ENCODE measurements at regions not wholly inside any gene's neighbourhood (a gene's known extent, or its start where the extent isn't known, plus 50 kb on each side); places are given as distances from the start of the nearest gene placed in this dataset.
"Not testable (repeated sequence)": the region's sequence is repeated elsewhere in the genome, so short reads cannot be mapped to it uniquely, and the experiment has no call there.

DNA sequence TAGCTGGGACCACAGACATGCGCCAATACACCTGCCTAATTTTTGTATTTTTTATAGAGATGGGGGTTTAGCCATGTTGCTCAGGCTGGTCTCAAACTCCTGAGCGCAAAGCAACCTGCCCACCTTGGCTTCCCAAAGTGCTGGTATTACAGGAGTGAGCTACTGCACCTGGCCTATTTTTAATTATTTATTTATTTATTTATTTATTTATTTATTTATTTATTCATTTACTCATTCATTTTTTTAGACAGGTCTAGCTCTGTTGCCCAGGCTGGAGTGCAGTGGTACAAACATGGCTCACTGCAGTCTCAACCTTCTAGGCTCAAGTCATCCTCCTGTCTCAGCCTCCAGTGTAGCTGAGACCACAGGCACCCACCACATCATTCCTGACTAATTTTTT is 434.3 kb downstream of the DOK5 start:
- no peak for DNase-seq

- DNase-seq, result not testable (repeated sequence)
These were observed 430.7 kb downstream of the DOK5 start for GRCh38 chr20:54906134-54906533.

DNA sequence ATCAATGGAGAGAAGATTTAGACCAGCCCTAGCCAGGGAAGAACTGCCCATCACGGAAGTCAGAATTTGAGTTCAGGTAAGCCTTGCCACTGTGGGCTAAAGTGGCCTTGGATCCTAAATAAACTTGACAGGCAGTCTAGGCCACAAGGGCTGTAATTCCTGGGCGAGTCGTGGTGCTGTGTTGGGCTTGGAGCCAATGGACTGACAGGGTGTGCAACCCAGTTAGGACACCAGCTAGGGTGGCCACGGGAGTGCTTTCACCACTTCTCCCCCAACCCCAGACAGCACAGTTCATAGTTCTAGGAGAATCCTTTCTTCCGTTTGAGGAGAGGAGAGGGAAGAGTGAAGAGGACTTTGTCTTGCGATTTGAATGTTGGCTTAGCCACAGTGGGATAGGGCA is 422.4 kb downstream of the DOK5 start:
- DNase-seq, result no peak

DNA sequence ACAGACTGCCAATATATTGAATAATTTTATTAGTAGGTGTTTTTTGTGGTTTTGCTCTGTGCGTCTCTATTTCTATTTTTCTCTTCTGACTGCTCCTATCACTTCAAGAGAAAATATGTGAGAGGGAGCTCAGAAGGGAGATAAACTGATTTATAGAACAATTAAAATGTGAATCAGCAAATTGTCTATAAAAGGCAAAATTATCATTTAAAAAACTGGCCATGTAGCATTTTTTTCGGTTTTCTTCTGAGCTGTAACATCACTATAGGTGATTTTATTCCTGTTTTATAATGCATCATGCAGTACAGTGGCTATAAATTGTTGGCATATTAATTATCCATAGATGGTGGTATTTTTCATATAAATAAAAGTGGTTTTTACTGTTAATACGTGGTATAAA is 416.5 kb downstream of the DOK5 start:
- DNase-seq, result no peak

- no peak for DNase-seq
These were observed 404.0 kb downstream of the DOK5 start for GRCh38 chr20:54879393-54879792.

DNA sequence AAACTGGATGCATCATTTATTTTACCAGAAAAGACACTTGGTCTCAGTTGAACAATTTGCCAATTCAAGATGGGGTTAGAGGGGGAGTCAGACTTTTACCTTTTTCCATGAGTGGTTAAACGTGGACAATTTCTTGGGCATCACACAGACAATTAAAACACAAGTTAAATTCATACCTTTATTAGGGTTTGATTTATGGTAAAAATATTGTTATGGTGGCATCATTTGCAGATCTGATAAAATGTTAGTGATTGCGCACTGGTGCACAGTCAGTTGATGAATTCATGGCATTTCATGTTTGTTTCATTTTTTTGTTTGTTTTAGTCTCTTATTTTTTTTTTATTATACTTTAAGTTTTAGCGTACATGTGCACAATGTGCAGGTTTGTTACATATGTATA is 399.9 kb downstream of the DOK5 start:
- no peak for DNase-seq

DNA sequence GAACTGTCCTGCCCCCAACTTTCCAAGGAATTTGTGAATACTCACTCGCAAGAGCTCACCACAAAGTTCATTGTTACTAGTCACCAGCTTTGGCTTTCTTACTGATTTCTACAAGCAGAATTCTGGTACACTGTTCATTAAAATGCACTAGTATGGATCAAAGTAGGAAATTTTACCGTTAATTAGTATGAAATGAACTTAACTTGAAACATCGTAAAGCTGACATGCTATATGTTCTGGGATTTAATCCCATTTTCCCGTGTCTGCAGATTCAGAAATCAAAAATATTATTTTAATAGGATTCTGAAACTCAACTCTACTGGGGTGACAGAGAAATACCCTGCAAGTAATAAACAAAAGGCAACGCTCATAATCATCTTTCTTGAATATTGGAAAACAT is 399.3 kb downstream of the DOK5 start:
- DNase-seq, result no peak

- no peak for DNase-seq
These were observed 397.0 kb downstream of the DOK5 start for GRCh38 chr20:54872440-54872839.

- DNase-seq, result no peak
These were observed 394.4 kb downstream of the DOK5 start for GRCh38 chr20:54869765-54870164.

DNA sequence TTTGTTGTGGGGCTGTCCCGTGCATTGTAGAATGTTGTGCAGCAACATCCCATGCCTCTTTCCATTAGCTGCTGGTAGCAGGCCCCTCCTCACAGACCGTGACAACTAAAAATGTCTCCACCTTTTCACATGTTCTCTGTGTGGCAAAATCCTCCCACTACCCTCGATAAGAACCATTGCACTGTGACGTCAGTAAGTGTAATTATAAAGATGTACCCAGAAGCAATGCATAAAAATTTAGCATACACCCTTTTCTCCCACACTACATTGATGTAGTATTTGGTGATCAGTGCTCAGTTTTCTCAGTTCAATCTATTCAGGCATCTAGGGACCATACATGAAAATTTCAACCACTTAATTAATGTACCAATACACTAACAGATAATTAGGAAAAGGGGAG is 389.9 kb downstream of the DOK5 start:
- no peak for DNase-seq

GRCh38 chr20:54860716-54861115 is 385.3 kb downstream of the DOK5 start:
- DNase-seq, result no peak

GRCh38 chr20:54856202-54856601 is 380.8 kb downstream of the DOK5 start:
- DNase-seq, result no peak

GRCh38 chr20:54849741-54850140 is 374.3 kb downstream of the DOK5 start:
- no peak for DNase-seq

DNA sequence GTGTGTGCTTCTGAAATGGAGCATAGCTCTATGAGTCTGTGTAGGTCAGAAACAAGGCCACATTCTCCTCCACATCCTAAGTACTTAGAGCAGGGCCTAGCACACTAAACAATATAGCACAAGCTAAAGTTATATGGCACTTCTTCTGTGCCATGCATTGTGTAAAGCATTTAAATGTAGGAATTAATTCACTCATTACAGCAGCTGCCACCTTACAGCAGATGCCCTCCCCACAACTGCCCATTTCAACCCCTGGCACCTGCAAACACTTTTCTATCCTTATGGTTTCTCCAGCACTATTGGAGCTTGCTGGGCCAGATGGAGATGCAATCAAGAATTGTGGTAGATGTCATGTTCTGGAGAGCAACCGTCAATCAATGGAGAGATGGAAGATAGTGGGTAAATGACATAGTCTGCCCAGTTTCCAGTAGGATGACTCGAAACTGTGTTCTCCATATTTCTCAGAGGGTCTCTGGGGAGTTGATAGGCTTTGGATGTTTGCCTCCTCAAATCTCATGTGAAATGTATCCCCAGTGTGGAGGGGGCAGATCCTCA is 373.7 kb downstream of the DOK5 start:
- no peak for DNase-seq

- no peak for DNase-seq
These were observed 372.9 kb downstream of the DOK5 start for GRCh38 chr20:54848262-54848661.

GRCh38 chr20:54846948-54847347 is 371.6 kb downstream of the DOK5 start:
- DNase-seq, result no peak

- no peak for DNase-seq
These were observed 369.0 kb downstream of the DOK5 start for GRCh38 chr20:54844346-54844745.

GRCh38 chr20:54843865-54844264 is 368.5 kb downstream of the DOK5 start:
- DNase-seq, result no peak

DNA sequence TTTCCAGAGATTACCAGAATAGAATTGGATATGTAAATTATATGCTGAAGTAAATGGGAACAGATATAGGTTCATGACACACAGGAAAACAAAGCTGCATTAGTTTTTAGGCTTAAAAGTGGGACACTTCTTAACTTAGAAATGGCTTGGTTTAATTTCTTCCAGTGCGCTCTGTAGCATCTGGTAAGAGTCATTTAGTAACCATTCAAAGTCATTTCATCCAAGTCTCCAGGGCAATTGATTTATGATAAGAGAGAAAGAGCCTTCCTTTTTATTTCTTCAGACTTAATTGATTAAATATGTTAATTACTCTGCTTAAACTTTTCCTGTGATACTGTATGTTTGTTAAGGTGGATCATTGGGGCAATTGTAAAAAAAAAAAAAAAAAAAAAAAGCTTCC is 368.0 kb downstream of the DOK5 start:
- DNase-seq, result no peak

- no peak for DNase-seq
These were observed 363.8 kb downstream of the DOK5 start for GRCh38 chr20:54839224-54839623.

- no peak for DNase-seq
These were observed 361.8 kb downstream of the DOK5 start for GRCh38 chr20:54837226-54837625.

GRCh38 chr20:54822386-54822785 is 347.0 kb downstream of the DOK5 start:
- DNase-seq, result no peak

GRCh38 chr20:54820392-54820791 is 345.0 kb downstream of the DOK5 start:
- DNase-seq, result no peak

- no peak for DNase-seq
These were observed 331.1 kb downstream of the DOK5 start for GRCh38 chr20:54806462-54806861.

DNA sequence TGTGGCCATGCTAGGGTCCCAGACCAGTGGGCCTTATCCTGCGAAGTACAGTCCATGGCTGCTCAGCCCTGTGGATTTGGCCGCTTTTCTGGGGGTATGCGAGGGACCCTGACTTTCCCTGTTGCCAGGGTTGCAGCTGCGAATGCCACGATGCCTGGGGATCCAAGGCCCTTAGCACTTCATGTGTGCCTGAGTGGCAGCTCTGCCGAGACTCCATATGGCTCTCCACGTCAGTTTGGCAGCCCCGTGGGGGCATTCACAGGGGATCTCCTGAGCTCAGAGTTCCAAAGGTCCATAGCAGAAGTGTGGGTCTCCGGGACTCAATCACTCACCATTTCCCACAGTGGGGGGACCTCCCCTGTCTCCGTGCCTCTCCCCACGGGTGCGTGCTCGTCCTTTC is 319.5 kb downstream of the DOK5 start:
- no peak for DNase-seq

DNA sequence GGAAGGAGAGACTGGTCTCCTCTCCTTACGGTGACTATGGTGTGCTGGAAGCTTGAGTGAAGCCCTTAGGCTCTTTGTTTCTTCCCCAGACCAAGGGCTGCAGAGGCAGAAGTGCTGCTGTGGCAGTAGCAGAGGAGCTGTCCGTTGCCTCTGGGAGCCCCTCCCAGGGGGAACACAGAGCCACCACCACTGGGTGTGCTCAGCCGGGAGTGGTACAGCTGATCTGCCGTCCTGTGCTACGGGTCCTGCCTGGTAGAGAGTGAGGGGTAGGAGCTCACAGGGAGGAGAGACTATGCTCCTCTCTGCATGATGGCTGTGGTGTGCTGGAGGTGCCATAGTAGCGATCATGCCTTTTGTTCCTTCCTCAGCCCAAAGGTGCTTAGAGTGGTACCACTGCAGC is 318.7 kb downstream of the DOK5 start:
- no peak for DNase-seq
